Cardiac muscle cell (in vitro differentiated cells and primary cell): ENCODE measurements at regions not wholly inside any gene's neighbourhood (a gene's known extent, or its start where the extent isn't known, plus 50 kb on each side); places are given as distances from the start of the nearest gene placed in this dataset.
"Not testable (repeated sequence)": the region's sequence is repeated elsewhere in the genome, so short reads cannot be mapped to it uniquely, and the experiment has no call there.

Source experiments
- DNase-seq, 2 donors: peaks; one replicate each; pipeline versions ENCODE4 v3.0.0 to v3.0.0-alpha.2; 2010 to 2017; ENCODE audit warnings: low read depth in 1 of 2, low spot score in 1 of 2
- H3K27ac ChIP-seq: fragments of 200-600 bp; sonication (generic); 2 replicates; pipeline ENCODE4 v1.5.1; 2016
- H3K27me3 ChIP-seq: fragments of 200-600 bp; sonication (generic); 2 replicates; pipeline ENCODE4 v1.6.0; 2016; ENCODE audit warnings: control low read depth
- H3K36me3 ChIP-seq: fragments of 200-600 bp; sonication (generic); 2 replicates; pipeline ENCODE4 v1.5.1; 2016; ENCODE audit warnings: control low read depth
- H3K4me1 ChIP-seq: fragments of 200-600 bp; sonication (generic); 2 replicates; pipeline ENCODE4 v1.8.1; 2017; ENCODE audit warnings: low read depth, mild to moderate bottlenecking, mixed run types
- H3K4me3 ChIP-seq: fragments of 200-600 bp; sonication (generic); 2 replicates; pipeline ENCODE4 v1.5.1; 2016; ENCODE audit warnings: mild to moderate bottlenecking
- H3K9me3 ChIP-seq: fragments of 200-600 bp; sonication (generic); 2 replicates; pipeline ENCODE4 v1.5.1; 2017; ENCODE audit warnings: low read depth, mild to moderate bottlenecking, control low read depth
- TF ChIP-seq, protein P1 (sequence below): IDR thresholded peaks from 2 replicates; pipeline ENCODE4 v1.5.1; 2012; ENCODE audit warnings: low read depth, mild to moderate bottlenecking, low read length

DNA sequence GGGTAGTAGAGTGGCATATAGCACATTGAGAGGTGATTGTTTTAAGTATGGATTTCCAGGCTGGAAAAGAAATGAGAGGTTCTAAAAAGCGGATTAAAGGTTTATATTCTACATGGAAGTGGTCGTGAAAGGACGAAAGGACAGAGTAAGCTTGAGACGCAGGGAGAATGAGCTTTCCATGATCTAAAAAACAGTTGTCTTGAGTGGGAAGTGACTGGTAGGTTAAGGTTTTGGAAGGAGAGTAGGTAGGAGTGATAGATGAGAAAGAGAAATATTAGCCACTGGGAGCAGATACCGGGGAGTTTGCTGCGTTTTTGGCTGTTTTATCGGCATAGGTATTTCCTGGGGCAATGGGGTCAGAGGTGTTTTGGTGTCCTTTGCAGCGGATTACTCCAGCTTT, 750.6 kb upstream of the ADGRB3 start:
- TF ChIP-seq, protein P1, sequence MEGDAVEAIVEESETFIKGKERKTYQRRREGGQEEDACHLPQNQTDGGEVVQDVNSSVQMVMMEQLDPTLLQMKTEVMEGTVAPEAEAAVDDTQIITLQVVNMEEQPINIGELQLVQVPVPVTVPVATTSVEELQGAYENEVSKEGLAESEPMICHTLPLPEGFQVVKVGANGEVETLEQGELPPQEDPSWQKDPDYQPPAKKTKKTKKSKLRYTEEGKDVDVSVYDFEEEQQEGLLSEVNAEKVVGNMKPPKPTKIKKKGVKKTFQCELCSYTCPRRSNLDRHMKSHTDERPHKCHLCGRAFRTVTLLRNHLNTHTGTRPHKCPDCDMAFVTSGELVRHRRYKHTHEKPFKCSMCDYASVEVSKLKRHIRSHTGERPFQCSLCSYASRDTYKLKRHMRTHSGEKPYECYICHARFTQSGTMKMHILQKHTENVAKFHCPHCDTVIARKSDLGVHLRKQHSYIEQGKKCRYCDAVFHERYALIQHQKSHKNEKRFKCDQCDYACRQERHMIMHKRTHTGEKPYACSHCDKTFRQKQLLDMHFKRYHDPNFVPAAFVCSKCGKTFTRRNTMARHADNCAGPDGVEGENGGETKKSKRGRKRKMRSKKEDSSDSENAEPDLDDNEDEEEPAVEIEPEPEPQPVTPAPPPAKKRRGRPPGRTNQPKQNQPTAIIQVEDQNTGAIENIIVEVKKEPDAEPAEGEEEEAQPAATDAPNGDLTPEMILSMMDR, result no peak
- DNase-seq, result no peak
- Histone ChIP-seq H3K36me3 (no peaks in the 10 kb centered on the region), H3K4me1 (no peaks in the 10 kb centered on the region), H3K4me3 (no peak overlapping the region), H3K27me3 (no peaks in the 10 kb centered on the region), H3K27ac (no peak overlapping the region), H3K9me3 (no peaks in the 10 kb centered on the region)

- H3K27me3 ChIP-seq, result no peaks in the 10 kb centered on the region
- no peaks in the 10 kb centered on the region for H3K9me3 ChIP-seq
- no peak overlapping the region for H3K4me3 ChIP-seq
- TF ChIP-seq, protein P1, result no peak
- no peaks in the 10 kb centered on the region for H3K36me3 ChIP-seq
- no peak for DNase-seq
- H3K27ac ChIP-seq, result no peak overlapping the region
- no peaks in the 10 kb centered on the region for H3K4me1 ChIP-seq
These were observed 751.3 kb upstream of the ADGRB3 start for GRCh38 chr6:67883500-67884366.

DNA sequence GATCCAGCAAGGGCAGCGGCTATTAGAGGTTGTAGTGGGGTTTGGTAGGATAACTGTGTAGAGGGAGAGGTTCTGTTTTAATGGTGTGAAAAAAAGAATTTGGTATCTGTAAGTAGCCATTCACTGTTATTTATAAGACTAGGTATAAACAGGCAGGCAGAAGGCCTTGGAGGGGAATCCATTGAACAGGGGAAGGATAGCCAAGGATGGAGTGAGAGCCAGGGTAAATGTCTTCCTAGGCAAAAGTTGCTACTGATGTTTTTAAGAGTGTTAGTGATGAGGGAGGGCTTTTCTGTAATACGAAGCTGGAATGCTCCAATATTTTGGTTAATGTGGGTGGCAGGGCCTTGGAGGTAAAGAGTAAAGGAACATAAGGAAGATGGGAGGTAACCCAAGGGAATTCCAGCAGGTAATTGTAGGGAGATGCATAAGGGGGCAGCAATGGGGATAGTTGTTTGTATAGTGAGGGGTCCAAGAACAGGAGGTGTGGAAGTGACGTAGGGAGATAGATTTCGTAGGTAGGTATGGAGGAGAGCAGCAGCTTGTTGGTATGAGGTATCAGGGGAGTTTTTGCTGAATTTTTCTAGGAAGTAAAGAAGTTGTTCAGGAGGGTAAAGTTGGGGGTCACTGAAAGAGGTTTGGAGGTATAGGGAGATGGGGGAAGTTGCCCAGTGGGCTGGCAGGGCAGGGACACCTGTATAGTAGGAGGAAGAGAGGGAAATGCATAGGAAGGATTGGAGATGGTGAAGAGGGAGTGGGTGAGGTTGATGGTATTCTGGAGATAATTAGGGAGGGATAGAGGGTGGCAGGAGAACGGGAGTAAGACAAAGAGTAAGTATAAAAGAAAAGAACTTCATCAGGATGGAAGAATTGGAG, 752.4 kb upstream of the ADGRB3 start:
- no peaks in the 10 kb centered on the region for H3K4me1 ChIP-seq
- no peak overlapping the region for H3K4me3 ChIP-seq
- H3K27me3 ChIP-seq, result no peaks in the 10 kb centered on the region
- TF ChIP-seq, protein P1, result no peak
- DNase-seq, result no peak
- no peaks in the 10 kb centered on the region for H3K36me3 ChIP-seq
- no peak overlapping the region for H3K27ac ChIP-seq
- H3K9me3 ChIP-seq, result no peaks in the 10 kb centered on the region

DNA sequence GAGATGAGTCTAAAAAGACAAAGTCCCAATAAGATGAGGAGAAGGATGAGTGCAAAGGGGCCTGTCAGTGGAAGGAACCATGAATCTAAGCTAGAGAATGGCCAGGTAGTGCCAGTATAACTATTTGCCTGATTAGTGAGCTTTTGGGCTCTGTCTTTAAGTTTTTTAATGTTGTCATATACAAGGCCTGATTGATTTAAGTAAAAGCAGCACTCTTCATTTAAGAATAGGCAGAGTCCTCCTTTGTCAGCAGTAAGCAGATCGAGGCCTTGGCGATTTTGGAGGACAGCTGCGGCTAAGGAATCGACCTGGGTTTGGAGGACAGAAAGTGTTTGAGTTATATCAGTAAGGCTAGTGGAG, 753.4 kb upstream of the ADGRB3 start:
- TF ChIP-seq, protein P1, result no peak
- Histone ChIP-seq H3K27ac (no peak overlapping the region), H3K9me3 (no peaks in the 10 kb centered on the region), H3K4me3 (no peak overlapping the region), H3K36me3 (no peaks in the 10 kb centered on the region), H3K27me3 (no peaks in the 10 kb centered on the region), H3K4me1 (no peaks in the 10 kb centered on the region)
- DNase-seq, result no peak

DNA sequence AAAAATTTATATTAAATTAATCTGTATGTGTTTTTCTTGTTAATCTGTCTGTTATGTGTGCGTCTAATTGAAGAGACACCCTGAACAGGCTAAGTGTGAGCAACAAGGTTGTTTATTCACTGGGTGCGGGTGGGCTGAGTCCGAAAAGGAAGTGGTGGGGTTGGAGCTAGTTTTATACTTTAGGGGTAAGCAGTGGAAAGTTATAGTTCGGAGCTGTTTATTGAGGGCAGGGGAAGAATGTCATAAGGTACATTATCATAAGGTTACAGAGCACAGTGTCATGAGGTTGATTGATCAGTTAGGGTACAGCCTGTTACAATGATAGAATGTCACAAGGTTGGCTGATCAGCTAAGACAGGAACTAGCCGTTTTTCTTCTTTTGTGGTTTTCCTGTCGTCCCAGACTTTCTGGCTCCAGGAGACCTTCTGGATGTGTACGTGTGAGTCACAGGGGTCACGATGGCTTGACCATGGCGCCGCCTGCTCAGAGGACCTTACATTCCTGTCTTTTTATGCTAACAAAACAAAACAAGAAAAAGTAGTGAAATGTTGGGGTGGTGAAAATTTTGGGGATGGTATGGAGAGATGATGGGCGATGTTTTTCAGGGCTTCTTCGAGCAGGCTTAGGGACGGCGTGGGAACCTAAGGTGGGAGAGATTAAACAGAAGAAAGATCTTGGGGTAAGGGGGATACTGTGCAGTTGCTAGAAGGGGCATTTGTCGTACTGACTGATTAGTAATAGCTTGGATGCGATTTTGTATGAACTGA, 754.0 kb upstream of the ADGRB3 start:
- Histone ChIP-seq H3K4me1 (no peaks in the 10 kb centered on the region), H3K27me3 (no peaks in the 10 kb centered on the region), H3K4me3 (no peak overlapping the region), H3K9me3 (no peaks in the 10 kb centered on the region), H3K36me3 (no peaks in the 10 kb centered on the region), H3K27ac (no peak overlapping the region)
- DNase-seq, result peak in 1 of 2 donors; percentile 14
- TF ChIP-seq, protein P1, result no peak

DNA sequence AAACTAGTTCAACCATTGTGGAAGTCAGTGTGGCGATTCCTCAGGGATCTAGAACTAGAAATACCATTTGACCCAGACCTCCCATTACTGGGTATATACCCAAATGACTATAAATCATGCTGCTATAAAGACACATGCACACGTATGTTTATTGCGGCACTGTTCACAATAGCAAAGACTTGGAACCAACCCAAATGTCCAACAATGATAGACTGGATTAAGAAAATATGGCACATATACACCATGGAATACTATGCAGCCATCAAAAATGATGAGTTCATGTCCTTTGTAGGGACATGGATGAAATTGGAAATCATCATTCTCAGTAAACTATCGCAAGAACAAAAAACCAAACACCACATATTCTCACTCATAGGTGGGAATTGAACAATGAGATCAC, 754.7 kb upstream of the ADGRB3 start:
- H3K36me3 ChIP-seq, H3K4me1 ChIP-seq, H3K27me3 ChIP-seq, H3K9me3 ChIP-seq, H3K4me3 ChIP-seq, DNase-seq, H3K27ac ChIP-seq: not testable (repeated sequence)

DNA sequence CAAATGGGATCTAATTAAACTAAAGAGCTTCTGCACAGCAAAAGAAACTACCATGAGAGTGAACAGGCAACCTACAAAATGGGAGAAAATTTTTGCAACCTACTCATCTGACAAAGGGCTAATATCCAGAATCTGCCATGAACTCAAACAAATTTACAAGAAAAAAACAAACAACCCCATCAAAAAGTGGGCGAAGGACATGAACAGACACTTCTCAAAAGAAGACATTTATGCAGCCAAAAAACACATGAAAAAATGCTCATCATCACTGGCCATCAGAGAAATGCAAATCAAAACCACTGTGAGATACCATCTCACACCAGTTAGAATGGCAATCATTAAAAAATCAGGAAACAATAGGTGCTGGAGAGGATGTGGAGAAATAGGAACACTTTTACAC, 755.2 kb upstream of the ADGRB3 start:
- H3K27ac ChIP-seq, H3K4me3 ChIP-seq, H3K4me1 ChIP-seq, H3K36me3 ChIP-seq, H3K9me3 ChIP-seq, DNase-seq, H3K27me3 ChIP-seq: not testable (repeated sequence)
